ENCODE measurements at regions not wholly inside any gene's neighbourhood (a gene's known extent, or its start where the extent isn't known, plus 50 kb on each side); places are given as distances from the start of the nearest gene placed in this dataset.

- TF ChIP-seq CTCF (CRISPR knock-in tag; IDR thresholded peaks at IDR 0.05), result no peak
- TF ChIP-seq NR2F2 (IDR thresholded peaks at IDR 0.05; ENCODE audit: borderline replicate concordance, low read depth), result no peak
- TF ChIP-seq POLR2A (IDR thresholded peaks at IDR 0.05; ENCODE audit: insufficient read depth in 1 of 2, low read depth in 2 of 2, low read length in 2 of 2), result no peak
- no peak for TF ChIP-seq ZNF251 (CRISPR knock-in tag; IDR thresholded peaks at IDR 0.05)
- no peak for TF ChIP-seq ZNF564 (CRISPR knock-in tag; IDR thresholded peaks at IDR 0.05)
- no peak for TF ChIP-seq CENPX (CRISPR knock-in tag; IDR thresholded peaks at IDR 0.05)
- TF ChIP-seq IRF2 (CRISPR knock-in tag; IDR thresholded peaks at IDR 0.05), result no peak
These were observed 123.4 kb downstream of the HLX start for GRCh38 chr1:221002601-221003000.

All from HepG2 (cell line).